ENCODE measurements at regions not wholly inside any gene's neighbourhood (a gene's known extent, or its start where the extent isn't known, plus 50 kb on each side); places are given as distances from the start of the nearest gene placed in this dataset.

DNA sequence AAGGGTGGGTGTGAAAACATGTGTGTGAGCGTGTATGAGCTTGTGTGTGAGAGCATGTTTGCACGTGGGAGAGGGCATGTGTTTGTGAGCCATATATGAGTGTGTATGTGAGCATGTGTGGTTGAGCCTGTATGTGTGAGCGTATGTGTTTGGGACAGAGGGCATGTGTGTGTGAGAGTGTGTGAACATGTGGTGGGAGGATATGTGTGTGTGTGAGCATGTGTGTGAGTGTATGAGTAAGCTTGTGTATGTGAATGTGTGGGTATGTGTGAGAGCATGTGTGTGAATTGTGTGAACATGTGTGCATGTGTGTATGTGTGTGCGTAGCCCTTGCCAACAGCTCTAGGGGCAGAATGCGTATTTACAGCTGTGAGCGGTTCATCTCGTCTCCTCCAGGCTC lies 163.0 kb downstream of the TMEM200C start:
- TF ChIP-seq EZH2 (optimal IDR thresholded peaks at IDR 0.05; ENCODE audit: low read depth, low read length): no peak
- TF ChIP-seq, protein P1, sequence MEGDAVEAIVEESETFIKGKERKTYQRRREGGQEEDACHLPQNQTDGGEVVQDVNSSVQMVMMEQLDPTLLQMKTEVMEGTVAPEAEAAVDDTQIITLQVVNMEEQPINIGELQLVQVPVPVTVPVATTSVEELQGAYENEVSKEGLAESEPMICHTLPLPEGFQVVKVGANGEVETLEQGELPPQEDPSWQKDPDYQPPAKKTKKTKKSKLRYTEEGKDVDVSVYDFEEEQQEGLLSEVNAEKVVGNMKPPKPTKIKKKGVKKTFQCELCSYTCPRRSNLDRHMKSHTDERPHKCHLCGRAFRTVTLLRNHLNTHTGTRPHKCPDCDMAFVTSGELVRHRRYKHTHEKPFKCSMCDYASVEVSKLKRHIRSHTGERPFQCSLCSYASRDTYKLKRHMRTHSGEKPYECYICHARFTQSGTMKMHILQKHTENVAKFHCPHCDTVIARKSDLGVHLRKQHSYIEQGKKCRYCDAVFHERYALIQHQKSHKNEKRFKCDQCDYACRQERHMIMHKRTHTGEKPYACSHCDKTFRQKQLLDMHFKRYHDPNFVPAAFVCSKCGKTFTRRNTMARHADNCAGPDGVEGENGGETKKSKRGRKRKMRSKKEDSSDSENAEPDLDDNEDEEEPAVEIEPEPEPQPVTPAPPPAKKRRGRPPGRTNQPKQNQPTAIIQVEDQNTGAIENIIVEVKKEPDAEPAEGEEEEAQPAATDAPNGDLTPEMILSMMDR (IDR thresholded peaks at IDR 0.05; ENCODE audit: low read length): no peak
